Neuronal stem cell (in vitro differentiated cells): ENCODE measurements at regions not wholly inside any gene's neighbourhood (a gene's known extent, or its start where the extent isn't known, plus 50 kb on each side); places are given as distances from the start of the nearest gene placed in this dataset.
A peak's percentile ranks its signal among the peaks of the same experiment; 100 is the strongest.
"Not testable (repeated sequence)": the region's sequence is repeated elsewhere in the genome, so short reads cannot be mapped to it uniquely, and the experiment has no call there.

Source experiments
- DNase-seq: peaks from one replicate; pipeline ENCODE4 v3.0.0-alpha.2; 2013; ENCODE audit warnings: low spot score
- H2AFZ ChIP-seq: one replicate; pipeline ENCODE4 v1.6.1; 2013; ENCODE audit warnings: mild to moderate bottlenecking, low read length, inconsistent platforms
- H2AK5ac ChIP-seq: 2 replicates; pipeline ENCODE4 v1.6.1; 2013; ENCODE audit warnings: low read depth, mild to moderate bottlenecking, inconsistent platforms, low read length, moderate library complexity, mixed read lengths
- H2BK120ac ChIP-seq: 2 replicates; pipeline ENCODE4 v1.6.1; 2013; ENCODE audit warnings: low read depth, mild to moderate bottlenecking, inconsistent platforms, low read length, moderate library complexity, mixed read lengths
- H2BK12ac ChIP-seq: one replicate; pipeline ENCODE4 v1.6.1; 2013; ENCODE audit warnings: low read length, inconsistent platforms
- H2BK15ac ChIP-seq: 2 replicates; pipeline ENCODE4 v1.6.1; 2013; ENCODE audit warnings: mild to moderate bottlenecking, low read length, inconsistent platforms, mixed read lengths
- H2BK5ac ChIP-seq: one replicate; pipeline ENCODE4 v1.6.1; 2013; ENCODE audit warnings: inconsistent platforms, mild to moderate bottlenecking, low read length, moderate library complexity
- H3K14ac ChIP-seq: one replicate; pipeline ENCODE4 v1.6.1; 2013; ENCODE audit warnings: low read length, inconsistent platforms
- H3K18ac ChIP-seq: 2 replicates; pipeline ENCODE4 v1.6.1; 2013; ENCODE audit warnings: low read length, inconsistent platforms
- H3K23ac ChIP-seq: 2 replicates; pipeline ENCODE4 v1.6.1; 2013; ENCODE audit warnings: low read depth, mild to moderate bottlenecking, mixed read lengths, low read length, inconsistent platforms; ENCODE audit not compliant: poor library complexity
- H3K27ac ChIP-seq: replicated peaks from 3 replicates; pipeline ENCODE4 v1.5.1; 2013; ENCODE audit warnings: low read length, inconsistent platforms
- H3K27me3 ChIP-seq, 3 experiments: 2 replicates each; pipeline ENCODE4 v1.6.1; 2013; ENCODE audit warnings: low read length in 3 of 3, mild to moderate bottlenecking in 2 of 3, inconsistent platforms in 1 of 3, low read depth in 1 of 3, mixed read lengths in 1 of 3, moderate library complexity in 1 of 3; ENCODE audit not compliant: control insufficient read depth in 3 of 3, insufficient read depth in 3 of 3
- H3K36me3 ChIP-seq, 2 donors: replicated peaks in 1 of 2; 2 replicates each; pipeline ENCODE4 v1.6.1; 2013; ENCODE audit warnings: low read length in 2 of 2; ENCODE audit not compliant: control insufficient read depth in 2 of 2, insufficient read depth in 2 of 2
- H3K4ac ChIP-seq: 2 replicates; pipeline ENCODE4 v1.6.1; 2013; ENCODE audit warnings: inconsistent platforms, mild to moderate bottlenecking, low read length, moderate library complexity
- H3K4me1 ChIP-seq, 2 donors: 1 replicate in 1 of 2; 2 replicates in 1 of 2; pipeline ENCODE4 v1.6.1; 2013; ENCODE audit warnings: low read length in 2 of 2, low read depth in 1 of 2; ENCODE audit not compliant: control insufficient read depth in 2 of 2, insufficient read depth in 1 of 2
- H3K4me2 ChIP-seq: one replicate; pipeline ENCODE4 v1.6.1; 2013; ENCODE audit warnings: mild to moderate bottlenecking, low read length, inconsistent platforms; ENCODE audit not compliant: insufficient read depth, poor library complexity, severe bottlenecking
- H3K4me3 ChIP-seq, 2 donors: 2 replicates each; pipeline ENCODE4 v1.5.1; 2013; ENCODE audit warnings: low read length in 2 of 2, mild to moderate bottlenecking in 2 of 2, inconsistent platforms in 1 of 2, moderate library complexity in 1 of 2
- H3K79me1 ChIP-seq: one replicate; pipeline ENCODE4 v1.6.1; 2013; ENCODE audit warnings: low read depth, mild to moderate bottlenecking, inconsistent platforms, low read length, moderate library complexity
- H3K9ac ChIP-seq: one replicate; pipeline ENCODE4 v1.6.1; 2013; ENCODE audit warnings: mild to moderate bottlenecking, low read depth, low read length, inconsistent platforms; ENCODE audit not compliant: poor library complexity
- H3K9me3 ChIP-seq, 2 donors: replicated peaks in 1 of 2; 2 replicates each; pipeline versions ENCODE3 to v1.6.1; 2013; ENCODE audit warnings: low read length in 2 of 2, mild to moderate bottlenecking in 2 of 2, inconsistent platforms in 1 of 2, low read depth in 1 of 2, mixed read lengths in 1 of 2, moderate library complexity in 1 of 2; ENCODE audit not compliant: control insufficient read depth in 2 of 2, insufficient read depth in 1 of 2
- H4K8ac ChIP-seq: one replicate; pipeline ENCODE4 v1.6.1; 2013; ENCODE audit warnings: low read depth, mild to moderate bottlenecking, inconsistent platforms, low read length, moderate library complexity
- H4K91ac ChIP-seq: one replicate; pipeline ENCODE4 v1.6.1; 2013; ENCODE audit warnings: low read length, low read depth, mild to moderate bottlenecking, inconsistent platforms; ENCODE audit not compliant: poor library complexity
- WGBS, 2 donors: extraction: QIAGEN DNeasy Blood & Tissue Kit; methylation state at CpG; one replicate each; pipeline ENCODE4 v1.1.7; 2013; ENCODE audit warnings: missing lambda C conversion rate in 2 of 2, mixed read lengths in 1 of 2; ENCODE audit not compliant: insufficient read length in 2 of 2, insufficient replicate concordance in 1 of 2; ENCODE audit errors: extremely low coverage in 2 of 2; 5-methylcytosine and 5-hydroxymethylcytosine counted together

DNA sequence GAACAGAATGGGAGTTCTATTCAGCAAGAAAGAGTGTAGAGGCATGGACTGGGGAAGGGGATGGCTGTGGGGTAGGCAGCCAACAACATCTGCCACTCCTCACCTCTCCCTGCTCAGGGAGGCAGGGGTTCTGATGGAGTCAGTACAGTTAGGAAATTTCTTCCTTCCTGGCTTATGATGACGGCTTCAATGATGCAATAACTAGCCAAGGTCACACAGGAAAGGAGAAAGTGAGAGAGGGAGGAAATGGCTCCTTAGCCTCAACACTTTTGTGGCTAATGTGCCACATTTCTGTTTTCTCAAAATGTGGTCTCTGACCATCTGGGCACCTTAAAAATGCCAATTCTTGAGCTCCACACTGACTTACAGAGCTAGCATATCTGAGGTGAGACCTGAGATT is 79.3 kb upstream of the PDZD8 start:
- Histone ChIP-seq H3K27me3 (no peaks in the 10 kb centered on the region), H3K27ac (no peak overlapping the region), H2BK12ac (no peak overlapping the region), H4K8ac (no peak overlapping the region), H2BK5ac (no peak overlapping the region), H2BK15ac (no peak overlapping the region), H3K4ac (no peak overlapping the region), H2AFZ (no peak overlapping the region), H4K91ac (no peak overlapping the region), H3K18ac (no peak overlapping the region), H3K23ac (no peak overlapping the region), H3K9me3 (peaks cover 0 to 2% of the 10 kb centered on the region in 2 donors), H2BK120ac (no peak overlapping the region), H3K4me3 (no peak overlapping the region), H3K9ac (no peak overlapping the region), H3K4me2 (no peak overlapping the region), H2AK5ac (no peak overlapping the region), H3K14ac (no peak overlapping the region), H3K36me3 (no peaks in the 10 kb centered on the region), H3K79me1 (no peaks in the 10 kb centered on the region), H3K4me1 (peaks cover 0 to 5% of the 10 kb centered on the region in 2 donors)
- no peak for DNase-seq
- WGBS, 2 donors = no CpG with 5 or more reads among the region's 1 CpG

DNA sequence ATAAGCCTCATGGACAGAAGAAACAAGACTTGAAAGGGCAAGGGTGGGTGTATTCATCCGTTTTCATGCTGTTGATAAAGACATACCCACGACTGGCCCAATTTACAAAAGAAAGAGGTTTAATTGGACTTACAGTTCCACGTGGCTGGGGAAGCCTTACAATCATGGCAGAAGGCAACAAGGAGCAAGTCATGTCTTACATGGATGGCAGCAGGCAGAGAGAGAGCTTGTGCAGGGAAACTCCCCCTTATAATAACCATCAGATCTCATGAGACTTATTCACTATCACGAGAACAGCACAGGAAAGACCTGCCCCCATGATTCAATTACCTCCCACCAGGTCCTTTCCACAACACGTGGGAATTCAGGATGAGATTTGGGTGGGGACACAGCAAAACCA is 78.2 kb upstream of the PDZD8 start:
- H3K36me3 ChIP-seq, H3K23ac ChIP-seq, H3K4ac ChIP-seq: not testable (repeated sequence)

DNA sequence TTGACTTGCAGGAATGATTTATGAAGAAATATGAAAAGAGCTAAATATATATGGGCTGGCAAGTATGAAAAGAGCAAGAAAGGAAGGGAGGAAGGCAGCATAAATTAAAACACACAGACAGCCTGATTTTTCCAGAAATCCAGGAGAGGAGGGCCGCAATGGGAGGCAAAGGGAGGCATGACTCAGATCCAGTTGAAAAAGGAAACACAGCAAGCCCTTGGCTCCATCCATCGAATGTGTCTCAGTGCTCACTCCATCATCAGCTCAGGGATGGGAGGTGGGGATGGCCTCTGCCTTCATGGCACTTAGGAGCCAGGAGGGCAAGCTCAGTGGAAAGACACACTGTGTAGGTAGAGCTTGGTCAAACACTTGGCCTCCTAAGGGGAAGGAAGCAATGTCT is 75.7 kb upstream of the PDZD8 start:
- no peak overlapping the region for H2AFZ ChIP-seq
- DNase-seq = no peak
- no peak overlapping the region for H3K4me2 ChIP-seq
- H2BK5ac ChIP-seq = no peak overlapping the region
- no peak overlapping the region for H2BK120ac ChIP-seq
- no peak overlapping the region for H2BK15ac ChIP-seq
- H3K14ac ChIP-seq = no peak overlapping the region
- no peak overlapping the region for H4K8ac ChIP-seq
- no peak overlapping the region for H4K91ac ChIP-seq
- H2BK12ac ChIP-seq = no peak overlapping the region
- H3K18ac ChIP-seq = no peak overlapping the region
- H3K36me3 ChIP-seq = no peaks in the 10 kb centered on the region
- H3K79me1 ChIP-seq = no peaks in the 10 kb centered on the region
- no peak overlapping the region for H3K23ac ChIP-seq
- H3K4ac ChIP-seq = no peak overlapping the region
- H3K27me3 ChIP-seq = no peaks in the 10 kb centered on the region
- H3K9ac ChIP-seq = peak overlapping the region; percentile 17
- H3K4me3 ChIP-seq = no peak overlapping the region
- H3K4me1 ChIP-seq = no peaks in the 10 kb centered on the region
- WGBS, 2 donors = no CpG with 5 or more reads among the region's 2 CpGs
- peaks cover 0 to 2% of the 10 kb centered on the region in 2 donors for H3K9me3 ChIP-seq
- no peak overlapping the region for H2AK5ac ChIP-seq
- H3K27ac ChIP-seq = no peak overlapping the region

More for the DNA sequence above, 78.2 kb upstream of the PDZD8 start:
- H2AK5ac ChIP-seq, H3K27me3 ChIP-seq, H3K14ac ChIP-seq, H2BK12ac ChIP-seq, H2BK15ac ChIP-seq, H3K79me1 ChIP-seq, H2BK120ac ChIP-seq, H3K9ac ChIP-seq, H2BK5ac ChIP-seq, H3K18ac ChIP-seq, DNase-seq, H3K27ac ChIP-seq, H3K4me2 ChIP-seq, H4K91ac ChIP-seq, H2AFZ ChIP-seq, H3K9me3 ChIP-seq, H4K8ac ChIP-seq, H3K4me1 ChIP-seq, H3K4me3 ChIP-seq: not testable (repeated sequence)
- no CpG with 5 or more reads among the region's 5 CpGs for WGBS, 2 donors

GRCh38 chr10:117449636-117450035 is 74.4 kb upstream of the PDZD8 start:
- Histone ChIP-seq H3K9ac (no peak overlapping the region), H3K4me2 (no peak overlapping the region), H2AFZ (no peak overlapping the region), H3K27me3 (no peaks in the 10 kb centered on the region), H2BK15ac (no peak overlapping the region), H3K9me3 (peaks cover 0 to 2% of the 10 kb centered on the region in 2 donors), H3K27ac (no peak overlapping the region), H2AK5ac (no peak overlapping the region), H2BK120ac (no peak overlapping the region), H4K91ac (no peak overlapping the region), H3K36me3 (no peaks in the 10 kb centered on the region), H3K18ac (no peak overlapping the region), H3K4me3 (no peak overlapping the region), H3K23ac (no peak overlapping the region), H3K4me1 (no peaks in the 10 kb centered on the region), H2BK12ac (no peak overlapping the region), H4K8ac (no peak overlapping the region), H3K14ac (no peak overlapping the region), H2BK5ac (no peak overlapping the region), H3K79me1 (no peaks in the 10 kb centered on the region), H3K4ac (no peak overlapping the region)
- no CpG with 5 or more reads among the region's 6 CpGs for WGBS, 2 donors
- DNase-seq = no peak
